IMR-90 (cell line): ENCODE measurements at regions not wholly inside any gene's neighbourhood (a gene's known extent, or its start where the extent isn't known, plus 50 kb on each side); places are given as distances from the start of the nearest gene placed in this dataset.

Source experiments
- ATAC-seq: fragments of 200-7000 bp; cut with Tn5 transposase; 2 replicates; pipeline ENCODE4 v1.9.1; 2020; ENCODE audit warnings: low read depth, mild to moderate bottlenecking, moderate library complexity
- BruUV-seq: library from RNA; stranded (reverse); fragments of 400-500 nt; replicated peaks from 2 replicates; lab custom pipeline; 2021; lab: Mats Ljungman, UMichigan
- CTCF ChIA-PET: fragments of 300-600 bp; formaldehyde crosslinking; extraction: SDS; loops from one replicate; lab custom pipeline; 2021; ENCODE audit warnings: antibody characterized with exemption; lab: Yijun Ruan, JAX
- POLR2A ChIA-PET: fragments of 300-600 bp; sonication (Branson Sonifier 250); formaldehyde crosslinking; loops from one replicate; lab custom pipeline; 2022; ENCODE audit warnings: antibody characterized with exemption; ENCODE audit not compliant: unreplicated experiment; lab: Charles Lee
- DNase-seq: peaks from one replicate; pipeline ENCODE4 v3.0.0; 2013
- H2AFZ ChIP-seq: replicated peaks from 2 replicates; pipeline ENCODE3; 2013; ENCODE audit warnings: low read length, mild to moderate bottlenecking; ENCODE audit not compliant: poor library complexity
- H2AK5ac ChIP-seq: 2 replicates; pipeline ENCODE4 v1.6.1; 2013; ENCODE audit warnings: low read depth, low read length, inconsistent platforms
- H2AK9ac ChIP-seq: replicated peaks from 2 replicates; pipeline ENCODE3; 2013; ENCODE audit warnings: mild to moderate bottlenecking, low read depth, low read length, moderate library complexity; ENCODE audit not compliant: poor library complexity
- H2BK120ac ChIP-seq: 2 replicates; pipeline ENCODE4 v1.6.1; 2013; ENCODE audit warnings: low read depth, low read length, inconsistent platforms
- H2BK15ac ChIP-seq: 3 replicates; pipeline ENCODE4 v1.6.1; 2013; ENCODE audit warnings: low read depth, low read length, inconsistent platforms
- H2BK20ac ChIP-seq: 2 replicates; pipeline ENCODE4 v1.6.1; 2013; ENCODE audit warnings: low read depth, mild to moderate bottlenecking, inconsistent platforms, low read length, moderate library complexity
- H2BK5ac ChIP-seq: 2 replicates; pipeline ENCODE4 v1.6.1; 2013; ENCODE audit warnings: mild to moderate bottlenecking, low read depth, low read length, inconsistent platforms; ENCODE audit not compliant: poor library complexity, severe bottlenecking
- H3K14ac ChIP-seq: replicated peaks from 2 replicates; pipeline ENCODE4 v1.6.1; 2013; ENCODE audit warnings: low read depth, low read length, inconsistent platforms
- H3K18ac ChIP-seq: 2 replicates; pipeline ENCODE4 v1.6.1; 2013; ENCODE audit warnings: low read depth, low read length, control low read depth
- H3K23ac ChIP-seq: 2 replicates; pipeline ENCODE4 v1.6.1; 2013; ENCODE audit warnings: low read depth, low read length, inconsistent platforms
- H3K27ac ChIP-seq: 2 replicates; pipeline ENCODE4 v1.5.1; 2013; ENCODE audit warnings: mild to moderate bottlenecking, control low read depth, low read length; ENCODE audit not compliant: insufficient read depth
- H3K27me3 ChIP-seq: 2 replicates; pipeline ENCODE4 v1.6.1; 2013; ENCODE audit warnings: low read length; ENCODE audit not compliant: control insufficient read depth, insufficient read depth
- H3K36me3 ChIP-seq: 2 replicates; pipeline ENCODE4 v1.6.1; 2013; ENCODE audit warnings: low read length, mixed read lengths; ENCODE audit not compliant: control insufficient read depth, insufficient read depth
- H3K4ac ChIP-seq: 2 replicates; pipeline ENCODE4 v1.6.1; 2013; ENCODE audit warnings: low read depth, low read length, inconsistent platforms
- H3K4me1 ChIP-seq: 2 replicates; pipeline ENCODE4 v1.6.1; 2013; ENCODE audit warnings: low read length, mixed read lengths; ENCODE audit not compliant: control insufficient read depth, insufficient read depth
- H3K4me2 ChIP-seq: 2 replicates; pipeline ENCODE4 v1.6.1; 2013; ENCODE audit warnings: low read depth, mild to moderate bottlenecking, control low read depth, low read length, moderate library complexity
- H3K4me3 ChIP-seq: 2 replicates; pipeline ENCODE4 v1.5.1; 2013; ENCODE audit warnings: low read depth, mild to moderate bottlenecking, control low read depth, low read length, moderate library complexity; ENCODE audit not compliant: insufficient read depth
- H3K56ac ChIP-seq: 2 replicates; pipeline ENCODE4 v1.6.1; 2013; ENCODE audit warnings: low read length, inconsistent platforms; ENCODE audit not compliant: insufficient read depth; ENCODE audit errors: extremely low read depth
- H3K79me1 ChIP-seq, 2 experiments: 2 replicates each; pipeline ENCODE4 v1.6.1; 2013; ENCODE audit warnings: low read length in 2 of 2, inconsistent platforms in 1 of 2, low read depth in 1 of 2
- H3K9ac ChIP-seq: 2 replicates; pipeline ENCODE4 v1.6.1; 2013; ENCODE audit warnings: low read depth, low read length, control low read depth
- H3K9me1 ChIP-seq: 2 replicates; pipeline ENCODE4 v1.6.1; 2013; ENCODE audit warnings: low read length, inconsistent platforms; ENCODE audit not compliant: insufficient read depth
- H3K9me3 ChIP-seq: 2 replicates; pipeline ENCODE4 v1.6.1; 2013; ENCODE audit warnings: low read length; ENCODE audit not compliant: control insufficient read depth, insufficient read depth
- H4K20me1 ChIP-seq: 2 replicates; pipeline ENCODE4 v1.6.1; 2013; ENCODE audit warnings: low read length, inconsistent platforms; ENCODE audit not compliant: insufficient read depth
- H4K5ac ChIP-seq: 2 replicates; pipeline ENCODE4 v1.6.1; 2013; ENCODE audit warnings: mild to moderate bottlenecking, low read depth, low read length, control low read depth
- H4K8ac ChIP-seq, 2 experiments: 2 replicates each; pipeline ENCODE4 v1.6.1; 2013; ENCODE audit warnings: low read depth in 2 of 2, low read length in 2 of 2, control low read depth in 1 of 2, inconsistent platforms in 1 of 2
- H4K91ac ChIP-seq: 2 replicates; pipeline ENCODE4 v1.6.1; 2013; ENCODE audit warnings: low read depth, low read length, inconsistent platforms; ENCODE audit not compliant: insufficient read depth
- CHD1 ChIP-seq: IDR thresholded peaks from 2 replicates; pipeline ENCODE4 v1.6.1; 2012; ENCODE audit warnings: low read depth, low read length, improper control_type of control experiment
- MAFK ChIP-seq: IDR thresholded peaks from 2 replicates; pipeline ENCODE4 v1.6.1; 2012; ENCODE audit warnings: low read depth, low read length, improper control_type of control experiment
- MXI1 ChIP-seq: IDR thresholded peaks from 2 replicates; pipeline ENCODE4 v1.6.1; 2012; ENCODE audit warnings: low read depth, mild to moderate bottlenecking, low read length, moderate library complexity, borderline replicate concordance
- NFE2L2 ChIP-seq: fragments of 150-350 bp; IDR thresholded peaks from 2 replicates; pipeline ENCODE4 v1.6.1; 2016; ENCODE audit warnings: low read depth, mild to moderate bottlenecking, low read length
- RAD21 ChIP-seq: IDR thresholded peaks from 2 replicates; pipeline ENCODE4 v1.6.1; 2012; ENCODE audit warnings: low read length, improper control_type of control experiment
- WGBS, 2 experiments: methylation state at CpG; one replicate each; pipeline versions ENCODE4 v1.1.5 to v1.1.7; 2013; ENCODE audit warnings: missing lambda C conversion rate in 2 of 2; ENCODE audit not compliant: insufficient read length in 1 of 2; ENCODE audit errors: extremely low coverage in 2 of 2; 5-methylcytosine and 5-hydroxymethylcytosine counted together
- dilution Hi-C: fragments of 300-500 bp; cut with HindIII; formaldehyde crosslinking; loops from one replicate; pipeline ENCODE4 v1.14.3; 2018; ENCODE audit warnings: low sequenced_read_pairs; ENCODE audit not compliant: unreplicated experiment
- in situ Hi-C: fragments of 300-500 bp; cut with MboI; formaldehyde crosslinking; loops from 3 replicates; pipeline ENCODE4 v1.14.3; 2019; ENCODE audit warnings: low sequenced_read_pairs, inconsistent platforms, mixed read lengths
- intact Hi-C: fragments of 100-400 bp; cut with micrococcal nuclease; formaldehyde crosslinking; loops from 2 replicates; pipeline ENCODE4 v1.10.0; 2022
- TF ChIP-seq, protein P1 (sequence below): conservative IDR thresholded peaks from 2 replicates; pipeline ENCODE4 v1.5.1; 2012; ENCODE audit warnings: mild to moderate bottlenecking, low read depth, low read length, improper control_type of control experiment
- TF ChIP-seq, protein P2 (sequence below): fragments of 150-350 bp; IDR thresholded peaks from 2 replicates; pipeline ENCODE4 v1.6.1; 2017; ENCODE audit warnings: mild to moderate bottlenecking, antibody characterized with exemption, low read length, low read depth

DNA sequence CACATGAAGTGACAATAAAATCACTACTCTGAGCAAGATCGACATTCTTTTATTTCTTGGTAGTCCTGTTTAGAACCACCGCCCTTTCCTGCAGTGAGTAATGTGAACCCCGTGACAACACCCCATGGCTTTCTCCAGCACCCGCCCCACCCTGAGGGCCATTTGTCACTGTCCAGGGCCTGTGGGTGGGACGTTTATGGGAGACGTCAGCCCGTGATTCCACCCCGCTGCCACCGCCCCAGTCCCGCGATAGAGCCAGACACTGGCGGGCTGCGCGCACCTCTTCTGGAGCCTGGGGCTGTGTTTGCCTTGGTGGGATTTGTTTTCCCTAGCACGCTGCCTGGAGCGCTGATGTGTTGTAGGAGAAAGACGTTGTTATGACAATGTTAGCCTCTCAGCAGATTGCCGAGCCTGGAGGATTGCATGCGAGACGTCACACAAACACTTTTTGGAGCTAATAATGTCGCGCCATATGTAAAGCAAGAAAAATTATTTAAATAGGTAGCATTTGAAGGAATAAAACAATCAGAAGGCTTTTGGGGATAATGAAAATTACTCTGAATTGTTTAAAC lies 263.7 kb downstream of the TEX29 start:
- Histone ChIP-seq H3K23ac (no peak overlapping the region), H3K14ac (no peak overlapping the region), H4K91ac (no peak overlapping the region), H2BK120ac (no peak overlapping the region), H3K27ac (no peak overlapping the region), H3K9me3 (peaks cover 35% of the 10 kb centered on the region), H3K4ac (no peak overlapping the region), H2AK5ac (no peak overlapping the region), H2AK9ac (no peak overlapping the region), H3K4me1 (no peaks in the 10 kb centered on the region), H3K27me3 (no peaks in the 10 kb centered on the region), H3K79me1 (no peaks in the 10 kb centered on the region), H4K20me1 (no peaks in the 10 kb centered on the region), H3K18ac (no peak overlapping the region), H3K36me3 (no peaks in the 10 kb centered on the region), H2BK15ac (no peak overlapping the region), H3K4me3 (no peak overlapping the region), H2AFZ (no peak overlapping the region), H3K9ac (no peak overlapping the region), H2BK20ac (no peak overlapping the region), H2BK5ac (no peak overlapping the region), H3K4me2 (no peak overlapping the region), H4K8ac (no peak overlapping the region), H3K56ac (no peak overlapping the region), H4K5ac (no peak overlapping the region), H3K9me1 (no peaks in the 10 kb centered on the region)
- DNase-seq = no peak
- dilution Hi-C loops (no loop called here), intact Hi-C loops (no loop called here), in situ Hi-C loops (no loop called here)
- TF ChIP-seq, protein P1, sequence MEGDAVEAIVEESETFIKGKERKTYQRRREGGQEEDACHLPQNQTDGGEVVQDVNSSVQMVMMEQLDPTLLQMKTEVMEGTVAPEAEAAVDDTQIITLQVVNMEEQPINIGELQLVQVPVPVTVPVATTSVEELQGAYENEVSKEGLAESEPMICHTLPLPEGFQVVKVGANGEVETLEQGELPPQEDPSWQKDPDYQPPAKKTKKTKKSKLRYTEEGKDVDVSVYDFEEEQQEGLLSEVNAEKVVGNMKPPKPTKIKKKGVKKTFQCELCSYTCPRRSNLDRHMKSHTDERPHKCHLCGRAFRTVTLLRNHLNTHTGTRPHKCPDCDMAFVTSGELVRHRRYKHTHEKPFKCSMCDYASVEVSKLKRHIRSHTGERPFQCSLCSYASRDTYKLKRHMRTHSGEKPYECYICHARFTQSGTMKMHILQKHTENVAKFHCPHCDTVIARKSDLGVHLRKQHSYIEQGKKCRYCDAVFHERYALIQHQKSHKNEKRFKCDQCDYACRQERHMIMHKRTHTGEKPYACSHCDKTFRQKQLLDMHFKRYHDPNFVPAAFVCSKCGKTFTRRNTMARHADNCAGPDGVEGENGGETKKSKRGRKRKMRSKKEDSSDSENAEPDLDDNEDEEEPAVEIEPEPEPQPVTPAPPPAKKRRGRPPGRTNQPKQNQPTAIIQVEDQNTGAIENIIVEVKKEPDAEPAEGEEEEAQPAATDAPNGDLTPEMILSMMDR = no peak
- TF ChIP-seq NFE2L2 = no peak
- TF ChIP-seq, protein P2, sequence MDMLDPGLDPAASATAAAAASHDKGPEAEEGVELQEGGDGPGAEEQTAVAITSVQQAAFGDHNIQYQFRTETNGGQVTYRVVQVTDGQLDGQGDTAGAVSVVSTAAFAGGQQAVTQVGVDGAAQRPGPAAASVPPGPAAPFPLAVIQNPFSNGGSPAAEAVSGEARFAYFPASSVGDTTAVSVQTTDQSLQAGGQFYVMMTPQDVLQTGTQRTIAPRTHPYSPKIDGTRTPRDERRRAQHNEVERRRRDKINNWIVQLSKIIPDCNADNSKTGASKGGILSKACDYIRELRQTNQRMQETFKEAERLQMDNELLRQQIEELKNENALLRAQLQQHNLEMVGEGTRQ = no peak
- TF ChIP-seq MAFK = no peak
- TF ChIP-seq RAD21 = no peak
- no peak for TF ChIP-seq CHD1
- TF ChIP-seq MXI1 = no peak
- POLR2A ChIA-PET = no interaction called here
- no TSS peak for BruUV-seq
- no peak for ATAC-seq
- CTCF ChIA-PET = no interaction called here
- WGBS, 2 experiments = 47% methylated on average over 4 of the region's 22 CpGs; no CpG with 5 or more reads in 1 of the 2 experiments
